Fibroblast of peridontal ligament (primary cell): ENCODE measurements at regions not wholly inside any gene's neighbourhood (a gene's known extent, or its start where the extent isn't known, plus 50 kb on each side); places are given as distances from the start of the nearest gene placed in this dataset.
"Not testable (repeated sequence)": the region's sequence is repeated elsewhere in the genome, so short reads cannot be mapped to it uniquely, and the experiment has no call there.

Source experiments
- DNase-seq: peaks from one replicate; pipeline ENCODE4 v3.0.0-alpha.2; 2010; ENCODE audit errors: extremely low read depth

- DNase-seq = no peak
These were observed 374.9 kb upstream of the TRPC7 start for GRCh38 chr5:136740228-136740627.

GRCh38 chr5:136739271-136739670, 373.9 kb upstream of the TRPC7 start:
- DNase-seq = not testable (repeated sequence)

- no peak for DNase-seq
These were observed 373.5 kb upstream of the TRPC7 start for GRCh38 chr5:136738829-136739228.

- no peak for DNase-seq
These were observed 370.7 kb upstream of the TRPC7 start for GRCh38 chr5:136736021-136736420.

- DNase-seq = not testable (repeated sequence)
These were observed 370.3 kb upstream of the TRPC7 start for GRCh38 chr5:136735611-136736010.

GRCh38 chr5:136734628-136735027, 369.3 kb upstream of the TRPC7 start:
- DNase-seq = no peak

GRCh38 chr5:136732751-136733150, 367.4 kb upstream of the TRPC7 start:
- DNase-seq = no peak

- no peak for DNase-seq
These were observed 366.0 kb upstream of the TRPC7 start for GRCh38 chr5:136731241-136731900.

- no peak for DNase-seq
These were observed 365.1 kb upstream of the TRPC7 start for GRCh38 chr5:136730426-136730825.

GRCh38 chr5:136729901-136730355, 364.6 kb upstream of the TRPC7 start:
- DNase-seq = no peak

GRCh38 chr5:136726506-136726905, 361.2 kb upstream of the TRPC7 start:
- no peak for DNase-seq

- DNase-seq = no peak
These were observed 358.8 kb upstream of the TRPC7 start for GRCh38 chr5:136724161-136724560.

GRCh38 chr5:136722581-136722980, 357.2 kb upstream of the TRPC7 start:
- DNase-seq = no peak

- DNase-seq = no peak
These were observed 356.7 kb upstream of the TRPC7 start for GRCh38 chr5:136722086-136722485.

GRCh38 chr5:136720674-136721073, 355.3 kb upstream of the TRPC7 start:
- DNase-seq = no peak

GRCh38 chr5:136717917-136718316, 352.6 kb upstream of the TRPC7 start:
- DNase-seq = no peak

GRCh38 chr5:136714286-136714685, 348.9 kb upstream of the TRPC7 start:
- DNase-seq = no peak

- DNase-seq = no peak
These were observed 347.3 kb upstream of the TRPC7 start for GRCh38 chr5:136712628-136713027.

- no peak for DNase-seq
These were observed 345.5 kb upstream of the TRPC7 start for GRCh38 chr5:136710834-136711233.

- no peak for DNase-seq
These were observed 338.4 kb upstream of the TRPC7 start for GRCh38 chr5:136703706-136704105.

- DNase-seq = no peak
These were observed 337.7 kb upstream of the TRPC7 start for GRCh38 chr5:136703036-136703435.

- no peak for DNase-seq
These were observed 335.8 kb upstream of the TRPC7 start for GRCh38 chr5:136701191-136701590.

- no peak for DNase-seq
These were observed 334.3 kb upstream of the TRPC7 start for GRCh38 chr5:136699651-136700050.

GRCh38 chr5:136698970-136699369, 333.6 kb upstream of the TRPC7 start:
- no peak for DNase-seq
